ENCODE measurements at regions not wholly inside any gene's neighbourhood (a gene's known extent, or its start where the extent isn't known, plus 50 kb on each side); places are given as distances from the start of the nearest gene placed in this dataset.

GRCh38 chr5:142402752-142403318 is 78.0 kb upstream of the SPRY4 start:
- TF ChIP-seq CTCF (IDR thresholded peaks at IDR 0.05) (no peak), POLR2A (IDR thresholded peaks at IDR 0.05) (no peak)

All from right lobe of liver (tissue), 4 donors.